ENCODE measurements at regions not wholly inside any gene's neighbourhood (a gene's known extent, or its start where the extent isn't known, plus 50 kb on each side); places are given as distances from the start of the nearest gene placed in this dataset.

GRCh38 chr10:4215963-4216575 is 431.1 kb upstream of the KLF6 start:
- DNase-seq: no peak

GRCh38 chr10:4215485-4215884 is 430.5 kb upstream of the KLF6 start:
- DNase-seq: no peak

GRCh38 chr10:4214908-4215307 is 429.9 kb upstream of the KLF6 start:
- DNase-seq: no peak

GRCh38 chr10:4213441-4213840 is 428.4 kb upstream of the KLF6 start:
- no peak for DNase-seq

GRCh38 chr10:4212111-4212630 is 427.2 kb upstream of the KLF6 start:
- DNase-seq: no peak

GRCh38 chr10:4208499-4208898 is 423.5 kb upstream of the KLF6 start:
- no peak for DNase-seq

GRCh38 chr10:4205113-4205512 is 420.1 kb upstream of the KLF6 start:
- no peak for DNase-seq

GRCh38 chr10:4202938-4203337 is 417.9 kb upstream of the KLF6 start:
- DNase-seq: no peak

GRCh38 chr10:4201866-4202825 is 417.1 kb upstream of the KLF6 start:
- no peak for DNase-seq

- DNase-seq: no peak
Measured at GRCh38 chr10:4199196-4199595, 414.2 kb upstream of the KLF6 start.

- no peak for DNase-seq
Measured at GRCh38 chr10:4198216-4198615, 413.2 kb upstream of the KLF6 start.

GRCh38 chr10:4197676-4198075 is 412.7 kb upstream of the KLF6 start:
- DNase-seq: no peak

GRCh38 chr10:4196771-4197390 is 411.9 kb upstream of the KLF6 start:
- no peak for DNase-seq

GRCh38 chr10:4196183-4196582 is 411.2 kb upstream of the KLF6 start:
- no peak for DNase-seq

- DNase-seq: no peak
Measured at GRCh38 chr10:4195213-4195612, 410.2 kb upstream of the KLF6 start.

- DNase-seq: no peak
Measured at GRCh38 chr10:4194231-4194630, 409.2 kb upstream of the KLF6 start.

- no peak for DNase-seq
Measured at GRCh38 chr10:4191894-4192293, 406.9 kb upstream of the KLF6 start.

- no peak for DNase-seq
Measured at GRCh38 chr10:4191354-4191753, 406.3 kb upstream of the KLF6 start.

- DNase-seq: no peak
Measured at GRCh38 chr10:4190876-4191275, 405.9 kb upstream of the KLF6 start.

- DNase-seq: no peak
Measured at GRCh38 chr10:4189281-4189680, 404.3 kb upstream of the KLF6 start.

GRCh38 chr10:4188406-4188805 is 403.4 kb upstream of the KLF6 start:
- no peak for DNase-seq

GRCh38 chr10:4186849-4187540 is 402.0 kb upstream of the KLF6 start:
- DNase-seq: no peak

- no peak for DNase-seq
Measured at GRCh38 chr10:4183761-4184261, 398.8 kb upstream of the KLF6 start.
